A549 (cell line): ENCODE measurements at regions not wholly inside any gene's neighbourhood (a gene's known extent, or its start where the extent isn't known, plus 50 kb on each side); places are given as distances from the start of the nearest gene placed in this dataset.

Experiments used
- ATAC-seq, 2 experiments: fragments of 200-7000 bp in 1 of 2; fragments of >200 bp in 1 of 2; cut with Nextera tagmentation in 1 of 2; cut with Tn5 transposase in 1 of 2; 3 replicates each; pipeline versions ENCODE4 v1.8.0 to v1.9.1; 2018 to 2020; ENCODE audit warnings: mild to moderate bottlenecking in 1 of 2, moderate library complexity in 1 of 2
- CTCF ChIA-PET: fragments of 300-600 bp; sonication (Branson Sonifier 250); formaldehyde crosslinking; extraction: SDS; loops from one replicate; lab custom pipeline; 2021; ENCODE audit warnings: antibody characterized with exemption, inconsistent platforms; lab: Yijun Ruan, JAX
- POLR2A ChIA-PET: fragments of 350-600 bp; formaldehyde crosslinking; extraction: SDS; loops from one replicate; lab custom pipeline; 2021; ENCODE audit warnings: antibody characterized with exemption, inconsistent platforms; lab: Yijun Ruan, JAX
- DNase-seq, 2 experiments: peaks; one replicate each; pipeline versions ENCODE4 v3.0.0 to v3.0.0-alpha.2; 2011 to 2016; ENCODE audit warnings: low read depth in 1 of 2, low spot score in 1 of 2
- FAIRE-seq: peaks from 2 replicates; lab custom pipeline; 2011; peaks lifted over from hg19 to GRCh38; lab: Jason Lieb, UNC
- H3K27ac ChIP-seq, 2 experiments: fragments of >200 bp; sonication (Bioruptor Twin); formaldehyde crosslinking; 3 replicates each; pipeline ENCODE4 v1.5.1; 2016 to 2017
- H3K4me1 ChIP-seq: fragments of >200 bp; sonication (Bioruptor Twin); formaldehyde crosslinking; 3 replicates; pipeline ENCODE4 v1.6.1; 2016
- H3K4me2 ChIP-seq: fragments of >200 bp; sonication (Bioruptor Twin); formaldehyde crosslinking; 3 replicates; pipeline ENCODE4 v1.6.1; 2016
- H3K4me3 ChIP-seq: fragments of >200 bp; sonication (Bioruptor Twin); formaldehyde crosslinking; 3 replicates; pipeline ENCODE4 v1.5.1; 2016
- H3K9me3 ChIP-seq: fragments of >200 bp; sonication (Bioruptor Twin); formaldehyde crosslinking; 3 replicates; pipeline ENCODE4 v1.6.1; 2016
- BHLHE40 ChIP-seq: IDR thresholded peaks from 2 replicates; pipeline ENCODE4 v1.6.1; 2012; ENCODE audit warnings: low read depth, low read length, inconsistent platforms
- CBX2 ChIP-seq: fragments of 200-600 bp; sonication (generic); IDR thresholded peaks from 2 replicates; pipeline ENCODE4 v1.6.1; 2016; ENCODE audit warnings: low read depth, mild to moderate bottlenecking, borderline replicate concordance
- CEBPB ChIP-seq, 2 experiments: fragments of >200 bp in 1 of 2; sonication (Bioruptor Twin) in 1 of 2; formaldehyde crosslinking in 1 of 2; IDR thresholded peaks; 2 replicates each; pipeline ENCODE4 v1.6.1; 2012 to 2016
- CHD2 ChIP-seq: fragments of 150-350 bp; IDR thresholded peaks from 2 replicates; pipeline ENCODE4 v1.6.1; 2014; ENCODE audit warnings: low read length; ENCODE audit not compliant: partially characterized antibody
- CHD4 ChIP-seq: fragments of 200-600 bp; sonication (generic); IDR thresholded peaks from 2 replicates; pipeline ENCODE4 v1.6.1; 2016; ENCODE audit warnings: antibody characterized with exemption, mild to moderate bottlenecking, borderline replicate concordance
- EP300 ChIP-seq, 2 experiments: fragments of >200 bp; sonication (Bioruptor Twin); formaldehyde crosslinking; IDR thresholded peaks; 2 replicates in 1 of 2; 3 replicates in 1 of 2; pipeline ENCODE4 v1.6.1; 2016 to 2017
- ESRRA ChIP-seq: fragments of 150-350 bp; IDR thresholded peaks from 2 replicates; pipeline ENCODE4 v1.6.1; 2014; ENCODE audit warnings: mild to moderate bottlenecking, low read length, borderline replicate concordance
- GATA3 ChIP-seq: IDR thresholded peaks from 2 replicates; pipeline ENCODE4 v1.6.1; 2012; ENCODE audit warnings: borderline replicate concordance
- JUN ChIP-seq, 2 experiments: fragments of >200 bp; sonication (Bioruptor Twin); formaldehyde crosslinking; IDR thresholded peaks; 2 replicates in 1 of 2; 3 replicates in 1 of 2; pipeline ENCODE4 v1.6.1; 2016 to 2017
- KDM1A ChIP-seq: fragments of 200-600 bp; sonication (generic); IDR thresholded peaks from 2 replicates; pipeline ENCODE4 v1.6.1; 2016; ENCODE audit warnings: low read depth, mild to moderate bottlenecking
- MAFK ChIP-seq: fragments of 450-650 bp; IDR thresholded peaks from 2 replicates; pipeline ENCODE4 v1.6.1; 2014; ENCODE audit not compliant: partially characterized antibody
- NFE2L2 ChIP-seq: fragments of 150-350 bp; conservative IDR thresholded peaks from 2 replicates; pipeline ENCODE4 v1.6.1; 2014; ENCODE audit warnings: low read length
- NR3C1 ChIP-seq: fragments of >200 bp; sonication (Bioruptor Twin); formaldehyde crosslinking; IDR thresholded peaks from 3 replicates; pipeline ENCODE4 v1.6.1; 2017
- POLR2A ChIP-seq: IDR thresholded peaks from 2 replicates; pipeline ENCODE4 v1.6.1; 2012; ENCODE audit warnings: mild to moderate bottlenecking, low read length
- RNF2 ChIP-seq: fragments of 200-600 bp; sonication (generic); IDR thresholded peaks from 2 replicates; pipeline ENCODE4 v1.6.1; 2016; ENCODE audit warnings: low read depth, mild to moderate bottlenecking, antibody characterized with exemption, moderate library complexity, borderline replicate concordance
- SREBF2 ChIP-seq: fragments of 450-650 bp; IDR thresholded peaks from 2 replicates; pipeline ENCODE4 v1.6.1; 2014; ENCODE audit warnings: mild to moderate bottlenecking, moderate library complexity
- TFCP2L1 ChIP-seq: fragments of 250-450 bp; sonication (Bioruptor Pico); IDR thresholded peaks from 2 replicates; pipeline ENCODE4 v1.5.0; 2021; ENCODE audit warnings: mild to moderate bottlenecking
- ZSCAN20 ChIP-seq: fragments of 250-450 bp; sonication (Bioruptor Pico); IDR thresholded peaks from 2 replicates; pipeline ENCODE4 v1.8.0; 2022; ENCODE audit warnings: mild to moderate bottlenecking, moderate library complexity
- WGBS: methylation state at CpG from one replicate; pipeline ENCODE4 v1.1.6; 2017; ENCODE audit errors: missing lambda C conversion rate; 5-methylcytosine and 5-hydroxymethylcytosine counted together
- TF ChIP-seq, protein P1 (sequence below): IDR thresholded peaks from 2 replicates; pipeline ENCODE4 v1.6.1; 2012
- TF ChIP-seq, protein P2 (sequence below): fragments of >200 bp; sonication (Bioruptor Twin); formaldehyde crosslinking; IDR thresholded peaks from 3 replicates; pipeline ENCODE4 v1.6.1; 2016
- TF ChIP-seq, protein P3 (sequence below): fragments of 250-450 bp; sonication (Bioruptor Pico); IDR thresholded peaks from 2 replicates; pipeline ENCODE4 v1.5.0; 2021; ENCODE audit warnings: mild to moderate bottlenecking, moderate library complexity, borderline replicate concordance
- TF ChIP-seq, protein P4 (sequence below): fragments of 150-350 bp; IDR thresholded peaks from 2 replicates; pipeline ENCODE4 v1.6.1; 2014; ENCODE audit warnings: low read depth, mild to moderate bottlenecking, low read length
- TF ChIP-seq, protein P5 (sequence below): IDR thresholded peaks from 2 replicates; pipeline ENCODE4 v1.6.1; 2012

DNA sequence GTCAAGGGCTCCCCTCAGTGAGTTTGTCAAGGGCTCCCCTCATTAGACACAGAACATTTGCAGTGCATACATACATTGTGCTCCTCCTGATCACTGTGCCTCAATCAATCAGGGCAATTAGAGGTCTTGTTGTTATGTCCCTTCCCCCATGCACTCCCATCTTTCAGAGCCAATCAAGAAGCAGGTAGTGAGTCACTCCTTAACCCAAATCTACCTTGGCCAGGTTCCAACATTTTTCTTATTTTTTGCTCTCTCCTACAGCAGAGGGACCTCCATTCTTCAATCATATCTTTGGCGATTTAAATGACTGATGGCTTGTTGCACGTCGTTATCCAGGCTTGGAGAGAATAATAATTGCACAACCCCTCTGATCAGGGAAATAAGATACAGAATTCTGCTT lies 409.9 kb upstream of the SPTLC3 start:
- Histone ChIP-seq H3K4me3 (no peak overlapping the region), H3K4me1 (no peaks in the 10 kb centered on the region), H3K27ac (no peak overlapping the region), H3K4me2 (no peak overlapping the region), H3K9me3 (no peaks in the 10 kb centered on the region)
- ChIA-PET CTCF (interaction anchor here (2.5 kb wide), 1 partner anchor 9 kb away, joined by 8 read pairs; no protein-coding TSS in a partner anchor), POLR2A (no interaction called here)
- FAIRE-seq (no peak), DNase-seq (no peak), ATAC-seq (no peak)
- 0% methylated on average over 3 of the region's 3 CpGs for WGBS
- TF ChIP-seq JUN (IDR thresholded peaks at IDR 0.05) (no peak), NR3C1 (no peak), POLR2A (no peak), NFE2L2 (no peak), ESRRA (no peak)

DNA sequence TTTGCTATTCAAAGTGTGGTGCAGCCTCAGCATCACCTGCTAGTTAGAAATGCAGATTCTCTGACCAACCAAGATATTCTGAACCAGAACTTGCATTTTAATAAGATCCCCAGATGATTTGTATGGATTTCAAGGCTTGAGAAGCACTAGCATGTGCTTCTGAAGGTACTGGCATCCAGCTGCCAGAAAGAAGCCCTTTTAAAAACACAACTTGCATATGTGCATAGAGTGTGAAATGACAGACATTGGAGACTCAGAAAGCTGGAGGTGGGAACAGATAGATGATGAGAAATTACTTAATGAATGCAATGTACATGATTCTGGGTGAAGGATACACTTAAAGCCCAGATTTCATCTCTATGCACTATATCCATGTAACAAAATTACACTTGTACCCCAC lies 409.3 kb upstream of the SPTLC3 start:
- H3K27ac ChIP-seq: no peak overlapping the region
- H3K4me2 ChIP-seq: no peak overlapping the region
- no peaks in the 10 kb centered on the region for H3K9me3 ChIP-seq
- no peaks in the 10 kb centered on the region for H3K4me1 ChIP-seq
- H3K4me3 ChIP-seq: no peak overlapping the region
- POLR2A ChIA-PET: no interaction called here
- no peak for DNase-seq
- no peak for TF ChIP-seq TFCP2L1 (CRISPR knock-in tag)
- TF ChIP-seq, protein P1, sequence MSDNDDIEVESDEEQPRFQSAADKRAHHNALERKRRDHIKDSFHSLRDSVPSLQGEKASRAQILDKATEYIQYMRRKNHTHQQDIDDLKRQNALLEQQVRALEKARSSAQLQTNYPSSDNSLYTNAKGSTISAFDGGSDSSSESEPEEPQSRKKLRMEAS: no peak
- TF ChIP-seq SREBF2: no peak
- TF ChIP-seq CBX2: no peak
- TF ChIP-seq, protein P2, sequence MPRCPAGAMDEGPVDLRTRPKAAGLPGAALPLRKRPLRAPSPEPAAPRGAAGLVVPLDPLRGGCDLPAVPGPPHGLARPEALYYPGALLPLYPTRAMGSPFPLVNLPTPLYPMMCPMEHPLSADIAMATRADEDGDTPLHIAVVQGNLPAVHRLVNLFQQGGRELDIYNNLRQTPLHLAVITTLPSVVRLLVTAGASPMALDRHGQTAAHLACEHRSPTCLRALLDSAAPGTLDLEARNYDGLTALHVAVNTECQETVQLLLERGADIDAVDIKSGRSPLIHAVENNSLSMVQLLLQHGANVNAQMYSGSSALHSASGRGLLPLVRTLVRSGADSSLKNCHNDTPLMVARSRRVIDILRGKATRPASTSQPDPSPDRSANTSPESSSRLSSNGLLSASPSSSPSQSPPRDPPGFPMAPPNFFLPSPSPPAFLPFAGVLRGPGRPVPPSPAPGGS: no peak
- TF ChIP-seq BHLHE40: no peak
- TF ChIP-seq, protein P3, sequence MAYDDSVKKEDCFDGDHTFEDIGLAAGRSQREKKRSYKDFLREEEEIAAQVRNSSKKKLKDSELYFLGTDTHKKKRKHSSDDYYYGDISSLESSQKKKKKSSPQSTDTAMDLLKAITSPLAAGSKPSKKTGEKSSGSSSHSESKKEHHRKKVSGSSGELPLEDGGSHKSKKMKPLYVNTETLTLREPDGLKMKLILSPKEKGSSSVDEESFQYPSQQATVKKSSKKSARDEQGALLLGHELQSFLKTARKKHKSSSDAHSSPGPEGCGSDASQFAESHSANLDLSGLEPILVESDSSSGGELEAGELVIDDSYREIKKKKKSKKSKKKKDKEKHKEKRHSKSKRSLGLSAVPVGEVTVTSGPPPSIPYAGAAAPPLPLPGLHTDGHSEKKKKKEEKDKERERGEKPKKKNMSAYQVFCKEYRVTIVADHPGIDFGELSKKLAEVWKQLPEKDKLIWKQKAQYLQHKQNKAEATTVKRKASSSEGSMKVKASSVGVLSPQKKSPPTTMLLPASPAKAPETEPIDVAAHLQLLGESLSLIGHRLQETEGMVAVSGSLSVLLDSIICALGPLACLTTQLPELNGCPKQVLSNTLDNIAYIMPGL (CRISPR knock-in tag): no peak
- TF ChIP-seq MAFK: no peak
- no peak for TF ChIP-seq CHD4
- TF ChIP-seq KDM1A: no peak
- TF ChIP-seq RNF2: no peak
- TF ChIP-seq GATA3: no peak
- no peak for TF ChIP-seq EP300 (IDR thresholded peaks at IDR 0.05)
- TF ChIP-seq, protein P4, sequence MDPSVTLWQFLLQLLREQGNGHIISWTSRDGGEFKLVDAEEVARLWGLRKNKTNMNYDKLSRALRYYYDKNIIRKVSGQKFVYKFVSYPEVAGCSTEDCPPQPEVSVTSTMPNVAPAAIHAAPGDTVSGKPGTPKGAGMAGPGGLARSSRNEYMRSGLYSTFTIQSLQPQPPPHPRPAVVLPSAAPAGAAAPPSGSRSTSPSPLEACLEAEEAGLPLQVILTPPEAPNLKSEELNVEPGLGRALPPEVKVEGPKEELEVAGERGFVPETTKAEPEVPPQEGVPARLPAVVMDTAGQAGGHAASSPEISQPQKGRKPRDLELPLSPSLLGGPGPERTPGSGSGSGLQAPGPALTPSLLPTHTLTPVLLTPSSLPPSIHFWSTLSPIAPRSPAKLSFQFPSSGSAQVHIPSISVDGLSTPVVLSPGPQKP: no peak
- TF ChIP-seq, protein P5, sequence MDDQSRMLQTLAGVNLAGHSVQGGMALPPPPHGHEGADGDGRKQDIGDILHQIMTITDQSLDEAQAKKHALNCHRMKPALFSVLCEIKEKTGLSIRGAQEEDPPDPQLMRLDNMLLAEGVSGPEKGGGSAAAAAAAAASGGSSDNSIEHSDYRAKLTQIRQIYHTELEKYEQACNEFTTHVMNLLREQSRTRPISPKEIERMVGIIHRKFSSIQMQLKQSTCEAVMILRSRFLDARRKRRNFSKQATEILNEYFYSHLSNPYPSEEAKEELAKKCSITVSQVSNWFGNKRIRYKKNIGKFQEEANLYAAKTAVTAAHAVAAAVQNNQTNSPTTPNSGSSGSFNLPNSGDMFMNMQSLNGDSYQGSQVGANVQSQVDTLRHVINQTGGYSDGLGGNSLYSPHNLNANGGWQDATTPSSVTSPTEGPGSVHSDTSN: no peak
- TF ChIP-seq CHD2: no peak
- TF ChIP-seq ZSCAN20 (CRISPR knock-in tag): no peak
- TF ChIP-seq NR3C1: no peak
- TF ChIP-seq CEBPB (IDR thresholded peaks at IDR 0.05): no peak
- FAIRE-seq: no peak
- ATAC-seq: no peak
- CTCF ChIA-PET: interaction anchor here (2.5 kb wide), 1 partner anchor 9 kb away, joined by 8 read pairs; no protein-coding TSS in a partner anchor
